Vagina (tissue), 2 donors: ENCODE measurements at regions not wholly inside any gene's neighbourhood (a gene's known extent, or its start where the extent isn't known, plus 50 kb on each side); places are given as distances from the start of the nearest gene placed in this dataset.

ENCODE experiments used
- DNase-seq, 2 donors: peaks; one replicate each; pipeline ENCODE4 v3.0.0-alpha.2; 2017; ENCODE audit errors: extremely low spot score in 2 of 2
- H3K27ac ChIP-seq: fragments of 200-600 bp; sonication (generic); one replicate; pipeline ENCODE4 v1.5.1; 2019
- H3K27me3 ChIP-seq: fragments of 200-600 bp; sonication (generic); one replicate; pipeline ENCODE4 v1.5.1; 2019
- H3K36me3 ChIP-seq, 2 donors: fragments of 200-600 bp; sonication (generic); one replicate each; pipeline ENCODE4 v1.5.1; 2017 to 2019
- H3K4me1 ChIP-seq: fragments of 200-600 bp; sonication (generic); one replicate; pipeline ENCODE4 v1.5.1; 2019
- H3K4me3 ChIP-seq, 2 donors: fragments of 200-600 bp; sonication (generic); 1 replicate in 1 of 2; 2 replicates in 1 of 2; pipeline ENCODE4 v1.5.1; 2016 to 2019
- H3K9me3 ChIP-seq: fragments of 200-600 bp; sonication (generic); one replicate; pipeline ENCODE4 v1.5.1; 2019
- POLR2A ChIP-seq, 2 donors: fragments of 450-650 bp; IDR thresholded peaks; one replicate each; pipeline ENCODE4 v1.6.1; 2017; ENCODE audit warnings: antibody characterized with exemption in 2 of 2, mild to moderate bottlenecking in 2 of 2, moderate library complexity in 2 of 2
- POLR2AphosphoS5 ChIP-seq, 2 donors: sonication (generic); formaldehyde crosslinking; IDR thresholded peaks; one replicate each; pipeline ENCODE4 v1.9.0; 2017; ENCODE audit warnings: antibody characterized with exemption in 2 of 2, mild to moderate bottlenecking in 2 of 2, low read depth in 1 of 2; ENCODE audit not compliant: insufficient read depth in 1 of 2
- intact Hi-C: fragments of 100-400 bp; cut with DNase I; formaldehyde crosslinking; loops from one replicate; pipeline ENCODE4 v1.15.1; 2023
- TF ChIP-seq, protein P1 (sequence below), 3 experiments: fragments of 450-650 bp in 2 of 3; fragments of 200-600 bp in 1 of 3; sonication (generic) in 1 of 3; IDR thresholded peaks; one replicate each; pipeline ENCODE4 v1.5.1; 2017 to 2019; ENCODE audit warnings: antibody characterized with exemption in 3 of 3, mild to moderate bottlenecking in 2 of 3, moderate library complexity in 2 of 3

- intact Hi-C loops = no loop called here
- no peak for DNase-seq
- H3K36me3 ChIP-seq = no peaks in the 10 kb centered on the region
- H3K4me1 ChIP-seq = peaks cover 12% of the 10 kb centered on the region
- H3K27me3 ChIP-seq = no peaks in the 10 kb centered on the region
- no peaks in the 10 kb centered on the region for H3K9me3 ChIP-seq
- no peak overlapping the region for H3K27ac ChIP-seq
- H3K4me3 ChIP-seq = no peak overlapping the region
- TF ChIP-seq POLR2A (IDR thresholded peaks at IDR 0.05) (no peak), POLR2AphosphoS5 (IDR thresholded peaks at IDR 0.05; ENCODE audit: insufficient read depth in 1 of 2, low read depth in 1 of 2) (no peak)
- TF ChIP-seq, protein P1, sequence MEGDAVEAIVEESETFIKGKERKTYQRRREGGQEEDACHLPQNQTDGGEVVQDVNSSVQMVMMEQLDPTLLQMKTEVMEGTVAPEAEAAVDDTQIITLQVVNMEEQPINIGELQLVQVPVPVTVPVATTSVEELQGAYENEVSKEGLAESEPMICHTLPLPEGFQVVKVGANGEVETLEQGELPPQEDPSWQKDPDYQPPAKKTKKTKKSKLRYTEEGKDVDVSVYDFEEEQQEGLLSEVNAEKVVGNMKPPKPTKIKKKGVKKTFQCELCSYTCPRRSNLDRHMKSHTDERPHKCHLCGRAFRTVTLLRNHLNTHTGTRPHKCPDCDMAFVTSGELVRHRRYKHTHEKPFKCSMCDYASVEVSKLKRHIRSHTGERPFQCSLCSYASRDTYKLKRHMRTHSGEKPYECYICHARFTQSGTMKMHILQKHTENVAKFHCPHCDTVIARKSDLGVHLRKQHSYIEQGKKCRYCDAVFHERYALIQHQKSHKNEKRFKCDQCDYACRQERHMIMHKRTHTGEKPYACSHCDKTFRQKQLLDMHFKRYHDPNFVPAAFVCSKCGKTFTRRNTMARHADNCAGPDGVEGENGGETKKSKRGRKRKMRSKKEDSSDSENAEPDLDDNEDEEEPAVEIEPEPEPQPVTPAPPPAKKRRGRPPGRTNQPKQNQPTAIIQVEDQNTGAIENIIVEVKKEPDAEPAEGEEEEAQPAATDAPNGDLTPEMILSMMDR (IDR thresholded peaks at IDR 0.05) = no peak
Measured at GRCh38 chr13:40210865-40211585, 455.4 kb downstream of the FOXO1 start.

- DNase-seq = no peak
- Histone ChIP-seq H3K36me3 (no peaks in the 10 kb centered on the region), H3K4me3 (no peak overlapping the region), H3K4me1 (peaks cover 6% of the 10 kb centered on the region), H3K27me3 (no peaks in the 10 kb centered on the region), H3K9me3 (no peaks in the 10 kb centered on the region), H3K27ac (no peak overlapping the region)
- TF ChIP-seq, protein P1 (IDR thresholded peaks at IDR 0.05) = no peak
- TF ChIP-seq POLR2AphosphoS5 (IDR thresholded peaks at IDR 0.05; ENCODE audit: insufficient read depth in 1 of 2, low read depth in 1 of 2) = no peak
- intact Hi-C loops = no loop called here
Measured at GRCh38 chr13:40211586-40211968, 454.9 kb downstream of the FOXO1 start.

GRCh38 chr13:40213779-40214178 lies 452.7 kb downstream of the FOXO1 start:
- Histone ChIP-seq H3K4me3 (no peak overlapping the region), H3K27ac (no peak overlapping the region), H3K27me3 (no peaks in the 10 kb centered on the region), H3K4me1 (no peaks in the 10 kb centered on the region), H3K9me3 (no peaks in the 10 kb centered on the region), H3K36me3 (no peaks in the 10 kb centered on the region)
- DNase-seq = no peak
- intact Hi-C loops = no loop called here
- TF ChIP-seq, protein P1 (IDR thresholded peaks at IDR 0.05) = no peak
- TF ChIP-seq POLR2A (IDR thresholded peaks at IDR 0.05) = no peak
- TF ChIP-seq POLR2AphosphoS5 (IDR thresholded peaks at IDR 0.05; ENCODE audit: insufficient read depth in 1 of 2, low read depth in 1 of 2) = no peak

DNA sequence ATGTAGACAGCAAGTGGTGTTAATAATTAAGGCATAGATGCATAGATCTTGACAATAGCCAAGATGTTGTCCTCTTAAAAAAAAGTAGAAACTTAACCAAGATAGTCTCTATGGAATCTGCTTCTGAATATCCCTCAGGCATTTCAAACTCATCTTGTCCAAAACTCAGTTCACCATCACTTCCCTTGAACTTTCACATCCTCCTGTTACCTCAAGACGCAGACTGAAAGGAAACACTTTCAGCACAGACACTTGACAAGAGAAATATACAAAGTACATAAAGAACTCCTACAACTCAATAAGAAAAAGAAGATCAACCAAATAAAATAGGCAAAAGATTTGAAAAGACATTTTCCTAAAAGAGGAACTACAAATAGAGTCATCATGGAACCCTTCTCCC lies 451.1 kb downstream of the FOXO1 start:
- Histone ChIP-seq H3K4me3 (no peak overlapping the region), H3K27me3 (no peaks in the 10 kb centered on the region), H3K36me3 (no peaks in the 10 kb centered on the region), H3K27ac (no peak overlapping the region), H3K4me1 (no peaks in the 10 kb centered on the region), H3K9me3 (no peaks in the 10 kb centered on the region)
- TF ChIP-seq POLR2AphosphoS5 (IDR thresholded peaks at IDR 0.05; ENCODE audit: insufficient read depth in 1 of 2, low read depth in 1 of 2) (no peak), POLR2A (IDR thresholded peaks at IDR 0.05) (no peak)
- TF ChIP-seq, protein P1 (IDR thresholded peaks at IDR 0.05) = no peak
- no peak for DNase-seq
- intact Hi-C loops = no loop called here

- no peaks in the 10 kb centered on the region for H3K36me3 ChIP-seq
- DNase-seq = no peak
- peaks cover 3% of the 10 kb centered on the region for H3K4me1 ChIP-seq
- intact Hi-C loops = no loop called here
- H3K27me3 ChIP-seq = no peaks in the 10 kb centered on the region
- H3K9me3 ChIP-seq = no peaks in the 10 kb centered on the region
- H3K4me3 ChIP-seq = no peak overlapping the region
- no peak overlapping the region for H3K27ac ChIP-seq
- TF ChIP-seq POLR2AphosphoS5 (IDR thresholded peaks at IDR 0.05; ENCODE audit: insufficient read depth in 1 of 2, low read depth in 1 of 2) = no peak
- TF ChIP-seq POLR2A (IDR thresholded peaks at IDR 0.05) = no peak
- TF ChIP-seq, protein P1 (IDR thresholded peaks at IDR 0.05) = no peak
Measured at GRCh38 chr13:40215747-40216146, 450.7 kb downstream of the FOXO1 start.
